Activated naive CD4-positive, alpha-beta T cell treated with anti-CD3 and anti-CD28 coated beads for 36 hours (primary cell): ENCODE measurements at regions not wholly inside any gene's neighbourhood (a gene's known extent, or its start where the extent isn't known, plus 50 kb on each side); places are given as distances from the start of the nearest gene placed in this dataset.
"Not testable (repeated sequence)": the region's sequence is repeated elsewhere in the genome, so short reads cannot be mapped to it uniquely, and the experiment has no call there.

Experiments used
- CTCF ChIA-PET: fragments of 350-600 bp; sonication (Branson Sonifier 250); formaldehyde crosslinking; loops from one replicate; lab custom pipeline; 2021; ENCODE audit warnings: antibody characterized with exemption; lab: Charles Lee
- DNase-seq: peaks from one replicate; pipeline ENCODE4 v3.0.0-alpha.2; 2020
- H3K27ac Mint-ChIP-seq: one replicate; pipeline ENCODE4 v1.8.0; 2021; ENCODE audit warnings: mild to moderate bottlenecking, mixed read lengths
- H3K27me3 Mint-ChIP-seq: one replicate; pipeline ENCODE4 v1.8.0; 2021; ENCODE audit warnings: low read depth, mixed read lengths
- H3K36me3 Mint-ChIP-seq: one replicate; pipeline ENCODE4 v1.8.0; 2021; ENCODE audit warnings: low read depth, mixed read lengths
- H3K4me1 Mint-ChIP-seq: one replicate; pipeline ENCODE4 v1.8.0; 2021; ENCODE audit warnings: low read depth, mixed read lengths
- H3K4me3 Mint-ChIP-seq: one replicate; pipeline ENCODE4 v1.8.0; 2021; ENCODE audit warnings: mild to moderate bottlenecking, moderate library complexity, mixed read lengths
- H3K9me3 Mint-ChIP-seq: one replicate; pipeline ENCODE4 v1.8.0; 2021; ENCODE audit warnings: mixed read lengths
- intact Hi-C: fragments of 100-400 bp; cut with micrococcal nuclease; formaldehyde crosslinking; loops from one replicate; pipeline ENCODE4 v1.15.1; 2023

DNA sequence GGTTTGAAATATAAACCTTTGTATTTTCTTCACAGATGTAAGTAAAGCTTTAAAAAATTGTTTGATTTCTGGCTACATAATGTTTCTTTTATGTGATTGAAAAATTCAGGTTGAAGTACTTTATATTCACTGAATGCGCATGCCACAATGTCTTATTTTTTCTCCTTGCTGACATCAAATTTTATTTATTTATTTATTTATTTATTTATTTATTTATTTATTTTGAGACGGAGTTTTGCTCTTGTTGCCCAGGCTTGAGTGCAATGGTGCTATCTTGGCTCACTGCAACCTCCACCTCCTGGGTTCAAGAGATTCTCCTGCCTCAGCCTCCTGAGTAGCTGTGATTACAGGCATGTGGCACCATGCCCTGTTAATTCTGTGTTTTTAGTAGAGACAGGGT, 2296.5 kb upstream of the PCDH20 start:
- intact Hi-C loops, H3K4me1 Mint-ChIP-seq, DNase-seq, H3K36me3 Mint-ChIP-seq, H3K27ac Mint-ChIP-seq, H3K27me3 Mint-ChIP-seq, H3K9me3 Mint-ChIP-seq, H3K4me3 Mint-ChIP-seq: not testable (repeated sequence)
- CTCF ChIA-PET = interaction anchor here (0.6 kb wide), 1 partner anchor 24 kb away, joined by 3 read pairs; no protein-coding TSS in a partner anchor

DNA sequence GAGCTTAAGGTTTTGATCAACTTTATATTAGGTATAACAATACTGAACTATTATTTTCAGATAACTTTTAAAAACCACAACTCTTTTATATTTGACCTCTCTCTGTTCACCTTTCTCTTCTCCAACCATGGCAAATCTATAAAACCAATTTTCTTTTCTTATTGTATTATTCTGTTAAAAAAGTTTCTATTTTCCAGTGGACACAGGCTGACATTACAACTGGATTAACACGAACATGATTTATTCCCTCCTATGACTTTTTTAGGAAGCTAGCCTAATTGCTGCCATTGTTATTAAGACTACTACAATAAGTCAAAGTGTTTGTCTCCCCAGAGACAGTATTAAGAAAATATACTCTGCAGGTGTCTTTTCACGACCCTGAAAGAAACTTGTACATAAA, 2291.1 kb upstream of the PCDH20 start:
- CTCF ChIA-PET = no interaction called here
- no peaks in the 10 kb centered on the region for H3K27me3 Mint-ChIP-seq
- intact Hi-C loops = no loop called here
- no peak overlapping the region for H3K4me3 Mint-ChIP-seq
- no peak for DNase-seq
- H3K9me3 Mint-ChIP-seq = peaks cover 3% of the 10 kb centered on the region
- H3K27ac Mint-ChIP-seq = no peak overlapping the region
- H3K4me1 Mint-ChIP-seq = no peaks in the 10 kb centered on the region
- H3K36me3 Mint-ChIP-seq = no peaks in the 10 kb centered on the region

DNA sequence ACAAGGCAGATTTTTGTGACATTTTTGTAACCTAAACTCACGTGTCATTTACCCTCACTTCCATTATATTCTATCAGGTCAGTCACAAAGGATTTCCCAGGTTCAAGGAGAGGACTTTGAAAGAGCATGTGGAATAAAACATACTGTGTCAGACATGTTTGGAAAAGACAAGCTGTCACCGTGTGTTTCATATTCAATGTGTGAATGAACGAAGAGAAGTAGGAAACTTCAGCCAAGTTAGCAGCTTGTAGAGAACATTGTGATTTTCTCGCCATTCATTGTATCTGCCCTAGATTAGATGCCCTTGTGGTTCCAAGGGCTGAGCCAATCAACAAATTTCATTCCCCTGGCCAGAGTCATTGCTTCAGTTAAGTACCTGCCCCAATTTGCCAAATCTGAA, 2288.9 kb upstream of the PCDH20 start:
- Mint-ChIP-seq H3K4me1 (no peaks in the 10 kb centered on the region), H3K27me3 (no peaks in the 10 kb centered on the region), H3K27ac (no peak overlapping the region), H3K4me3 (no peak overlapping the region), H3K9me3 (peaks cover 4% of the 10 kb centered on the region), H3K36me3 (no peaks in the 10 kb centered on the region)
- no peak for DNase-seq
- CTCF ChIA-PET = no interaction called here
- intact Hi-C loops = no loop called here

DNA sequence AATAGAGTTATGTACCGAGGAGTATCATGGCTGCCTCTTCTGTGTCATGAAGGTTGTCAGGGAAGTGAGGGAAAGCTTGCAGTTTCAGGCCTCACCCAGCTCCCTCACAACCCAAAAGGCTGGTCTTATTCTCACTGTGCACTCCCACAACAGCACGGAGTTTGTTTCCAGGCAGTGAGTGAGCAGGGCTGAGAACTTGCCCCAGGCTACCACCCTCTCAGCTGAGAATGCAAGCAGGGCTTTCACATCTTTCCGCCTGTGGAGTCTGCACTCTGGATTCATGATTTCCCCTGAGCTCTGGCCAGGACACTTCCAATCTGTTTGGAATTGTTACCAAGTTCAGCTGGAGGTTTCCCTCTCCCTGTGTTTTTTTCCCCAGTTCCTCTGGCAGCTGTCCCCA, 2284.7 kb upstream of the PCDH20 start:
- H3K27me3 Mint-ChIP-seq = no peaks in the 10 kb centered on the region
- no peaks in the 10 kb centered on the region for H3K4me1 Mint-ChIP-seq
- intact Hi-C loops = no loop called here
- peaks cover 5% of the 10 kb centered on the region for H3K9me3 Mint-ChIP-seq
- no peak overlapping the region for H3K27ac Mint-ChIP-seq
- H3K36me3 Mint-ChIP-seq = no peaks in the 10 kb centered on the region
- no peak overlapping the region for H3K4me3 Mint-ChIP-seq
- CTCF ChIA-PET = no interaction called here
- no peak for DNase-seq

DNA sequence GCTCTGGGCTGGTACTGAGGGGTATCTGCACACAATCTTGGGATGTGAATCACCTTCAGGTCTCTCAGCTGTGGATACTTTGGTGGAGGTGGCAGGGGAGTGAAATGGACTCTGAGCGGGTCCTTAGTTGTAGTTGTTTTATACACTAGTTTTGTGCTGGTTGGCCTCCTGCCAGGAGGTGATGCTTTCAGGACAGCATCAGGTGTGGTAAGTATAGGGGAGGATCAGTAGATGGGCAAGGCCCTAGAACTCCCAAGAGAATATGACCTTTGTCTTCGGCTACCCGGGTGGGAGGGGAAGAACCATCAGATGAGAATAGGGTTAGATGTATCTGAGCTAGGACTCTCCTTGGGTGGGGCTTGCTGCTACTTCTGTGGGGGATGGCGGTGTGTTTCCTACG, 2284.3 kb upstream of the PCDH20 start:
- H3K9me3 Mint-ChIP-seq = peaks cover 5% of the 10 kb centered on the region
- intact Hi-C loops = no loop called here
- no peaks in the 10 kb centered on the region for H3K36me3 Mint-ChIP-seq
- no peaks in the 10 kb centered on the region for H3K27me3 Mint-ChIP-seq
- H3K4me3 Mint-ChIP-seq = no peak overlapping the region
- H3K4me1 Mint-ChIP-seq = no peaks in the 10 kb centered on the region
- CTCF ChIA-PET = no interaction called here
- no peak for DNase-seq
- H3K27ac Mint-ChIP-seq = no peak overlapping the region

DNA sequence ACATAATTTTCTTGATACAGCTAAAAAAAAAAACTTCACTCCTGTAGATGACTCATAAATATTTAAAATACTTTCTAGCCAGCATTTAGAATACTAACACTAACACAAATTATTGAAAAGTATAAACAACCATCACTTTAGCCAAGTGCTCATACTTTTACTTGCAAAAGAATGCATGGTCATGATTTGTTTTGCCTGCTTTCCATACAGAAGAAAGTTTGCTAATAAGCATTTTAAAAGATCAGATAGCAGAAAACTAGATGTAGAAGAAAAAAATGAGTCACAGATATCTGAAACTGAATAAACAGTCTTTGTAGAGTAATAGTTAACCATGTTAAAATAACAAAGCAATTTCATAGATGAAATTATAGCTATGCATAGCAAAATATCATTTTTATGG, 2280.4 kb upstream of the PCDH20 start:
- peaks cover 8% of the 10 kb centered on the region for H3K9me3 Mint-ChIP-seq
- H3K27me3 Mint-ChIP-seq = no peaks in the 10 kb centered on the region
- intact Hi-C loops = no loop called here
- no peak overlapping the region for H3K27ac Mint-ChIP-seq
- H3K4me1 Mint-ChIP-seq = no peaks in the 10 kb centered on the region
- DNase-seq = no peak
- CTCF ChIA-PET = no interaction called here
- no peak overlapping the region for H3K4me3 Mint-ChIP-seq
- no peaks in the 10 kb centered on the region for H3K36me3 Mint-ChIP-seq

DNA sequence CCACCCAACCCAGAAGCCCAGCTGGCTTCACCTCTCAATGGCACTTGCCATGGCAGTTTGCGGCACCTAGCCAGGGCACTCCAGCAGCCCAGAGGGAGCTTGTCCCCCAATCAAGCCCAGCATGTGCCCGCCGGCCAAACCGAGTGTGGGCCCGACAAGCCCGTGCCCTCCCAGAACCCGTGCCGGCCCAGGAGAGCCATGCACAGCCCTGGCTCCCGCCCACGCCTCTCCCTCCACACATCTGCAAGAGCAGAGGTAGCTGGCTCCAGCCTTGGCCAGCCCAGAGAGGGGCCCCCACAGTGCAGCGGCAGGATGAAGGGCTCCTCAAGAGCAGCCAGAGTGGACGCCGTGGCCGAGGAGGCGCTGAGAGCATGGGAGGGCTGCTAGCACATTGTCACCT, 2278.0 kb upstream of the PCDH20 start:
- Mint-ChIP-seq H3K4me1 (no peaks in the 10 kb centered on the region), H3K27ac (no peak overlapping the region), H3K27me3 (no peaks in the 10 kb centered on the region), H3K4me3 (no peak overlapping the region), H3K9me3 (peaks cover 5% of the 10 kb centered on the region), H3K36me3 (no peaks in the 10 kb centered on the region)
- intact Hi-C loops = no loop called here
- DNase-seq = no peak
- CTCF ChIA-PET = no interaction called here

DNA sequence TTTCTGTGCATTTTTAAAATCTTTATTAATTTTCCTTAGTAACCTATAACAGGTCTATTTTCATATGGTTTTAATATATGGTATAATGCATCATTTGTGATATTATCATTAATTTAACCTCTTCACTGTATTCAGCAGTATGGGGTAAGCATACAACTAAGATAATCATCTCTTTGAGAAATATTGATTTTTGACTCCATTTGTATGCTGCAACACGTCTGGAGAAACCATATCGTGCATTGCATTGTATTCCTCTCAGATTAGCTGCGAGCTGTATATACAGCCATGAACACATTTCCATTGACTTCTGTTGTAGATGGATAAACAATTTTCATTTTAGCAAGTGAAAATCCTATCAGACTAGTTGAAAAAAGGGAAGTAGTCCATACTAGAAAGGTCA, 2275.8 kb upstream of the PCDH20 start:
- H3K27me3 Mint-ChIP-seq = no peaks in the 10 kb centered on the region

DNA sequence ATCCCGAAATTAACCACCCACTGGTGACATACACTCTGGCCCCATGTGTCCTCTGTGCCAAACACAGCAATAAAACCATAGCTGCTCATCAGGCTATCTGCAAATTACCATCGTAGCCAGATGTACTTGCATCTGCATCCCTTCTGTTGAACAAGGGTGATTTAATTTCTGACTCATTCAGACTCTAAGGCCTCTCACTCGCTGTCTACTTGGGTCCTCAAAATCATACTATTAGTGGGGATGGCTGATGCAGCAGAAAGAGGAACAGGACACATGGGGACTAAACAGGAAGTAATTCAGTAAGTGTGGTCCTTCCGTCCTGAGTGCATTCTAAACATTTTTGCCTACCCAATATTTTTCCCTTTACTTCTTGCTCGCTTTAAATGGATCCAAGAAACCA, 2275.0 kb upstream of the PCDH20 start:
- no peaks in the 10 kb centered on the region for H3K4me1 Mint-ChIP-seq
- intact Hi-C loops = no loop called here
- H3K4me3 Mint-ChIP-seq = no peak overlapping the region
- no peak for DNase-seq
- H3K27ac Mint-ChIP-seq = no peak overlapping the region
- no peaks in the 10 kb centered on the region for H3K36me3 Mint-ChIP-seq
- no peaks in the 10 kb centered on the region for H3K27me3 Mint-ChIP-seq
- peaks cover 5% of the 10 kb centered on the region for H3K9me3 Mint-ChIP-seq
- CTCF ChIA-PET = no interaction called here

More for the DNA sequence above, 2275.8 kb upstream of the PCDH20 start:
- Mint-ChIP-seq H3K4me3 (no peak overlapping the region), H3K4me1 (no peaks in the 10 kb centered on the region), H3K27ac (no peak overlapping the region), H3K9me3 (peaks cover 5% of the 10 kb centered on the region), H3K36me3 (no peaks in the 10 kb centered on the region)
- no peak for DNase-seq
- intact Hi-C loops = no loop called here
- CTCF ChIA-PET = no interaction called here

DNA sequence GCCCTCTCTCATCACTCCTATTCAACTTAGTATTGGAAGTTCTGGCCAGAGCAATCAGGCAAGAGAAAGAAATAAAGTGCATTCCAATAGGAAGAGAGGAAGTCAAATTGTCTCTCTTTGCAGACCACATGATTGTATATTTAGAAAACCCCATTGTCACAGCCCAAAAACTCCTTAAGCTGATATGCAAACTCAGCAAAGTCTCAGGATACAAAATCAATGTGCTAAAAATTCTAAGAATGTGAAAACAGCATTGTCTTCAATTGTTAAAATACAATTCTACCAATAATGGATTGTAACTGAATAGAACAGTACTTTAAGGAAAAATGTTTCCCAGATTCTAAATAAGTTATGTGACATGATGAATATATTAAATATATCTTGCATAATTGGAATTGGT, 2269.2 kb upstream of the PCDH20 start:
- Mint-ChIP-seq H3K27me3 (no peaks in the 10 kb centered on the region), H3K36me3 (no peaks in the 10 kb centered on the region), H3K9me3 (peaks cover 8% of the 10 kb centered on the region), H3K27ac (no peak overlapping the region), H3K4me1 (no peaks in the 10 kb centered on the region), H3K4me3 (no peak overlapping the region)
- no peak for DNase-seq
- CTCF ChIA-PET = no interaction called here
- intact Hi-C loops = no loop called here

DNA sequence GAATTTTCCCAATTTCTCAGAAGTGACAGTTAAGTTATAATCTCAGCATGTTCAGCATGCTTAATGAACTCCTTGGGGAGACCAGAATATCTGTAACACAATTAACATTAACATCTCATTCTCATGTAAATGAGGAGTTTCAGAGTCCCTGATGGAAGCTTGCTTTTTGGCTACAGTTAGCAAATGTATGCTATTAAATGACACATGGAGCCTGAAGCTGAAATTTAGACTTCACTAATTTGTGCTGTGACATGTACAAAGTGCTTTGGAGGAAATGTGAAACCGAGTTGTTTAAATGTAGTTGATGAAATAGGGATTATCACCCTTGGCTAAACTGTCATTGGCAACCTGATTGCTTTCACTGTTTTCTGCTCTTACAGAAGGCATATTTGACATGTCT, 2265.1 kb upstream of the PCDH20 start:
- no peaks in the 10 kb centered on the region for H3K27me3 Mint-ChIP-seq
- no peaks in the 10 kb centered on the region for H3K36me3 Mint-ChIP-seq
- CTCF ChIA-PET = interaction anchor here (0.6 kb wide), 1 partner anchor 1033 kb away, joined by 6 read pairs; no protein-coding TSS in a partner anchor

DNA sequence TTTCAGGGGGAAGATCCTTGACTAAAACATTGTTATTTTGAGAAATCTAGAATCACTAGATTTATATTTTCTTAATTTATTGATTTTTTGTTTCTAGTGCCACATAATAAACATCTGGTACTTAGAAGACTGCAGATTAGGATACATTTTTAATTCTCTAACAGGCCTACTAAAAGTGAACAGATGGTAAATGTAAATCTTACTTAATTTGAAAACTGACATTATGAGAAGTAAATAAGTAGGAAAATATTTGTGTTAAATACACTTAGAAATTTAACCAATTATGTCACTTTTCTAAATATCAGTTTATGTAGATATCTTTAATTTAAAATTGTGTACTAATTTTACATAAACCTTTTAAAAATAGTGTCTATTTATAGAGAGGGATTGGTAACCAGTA, 2255.6 kb upstream of the PCDH20 start:
- intact Hi-C loops = no loop called here
- CTCF ChIA-PET = no interaction called here
- H3K9me3 Mint-ChIP-seq = peaks cover 3% of the 10 kb centered on the region
- H3K4me1 Mint-ChIP-seq = no peaks in the 10 kb centered on the region
- H3K27ac Mint-ChIP-seq = no peak overlapping the region
- no peaks in the 10 kb centered on the region for H3K36me3 Mint-ChIP-seq
- DNase-seq = no peak
- no peaks in the 10 kb centered on the region for H3K27me3 Mint-ChIP-seq
- H3K4me3 Mint-ChIP-seq = no peak overlapping the region

More for the DNA sequence above, 2265.1 kb upstream of the PCDH20 start:
- intact Hi-C loops = no loop called here
- H3K27ac Mint-ChIP-seq = no peak overlapping the region
- H3K4me1 Mint-ChIP-seq = no peaks in the 10 kb centered on the region
- peaks cover 11% of the 10 kb centered on the region for H3K9me3 Mint-ChIP-seq
- no peak for DNase-seq
- no peak overlapping the region for H3K4me3 Mint-ChIP-seq

DNA sequence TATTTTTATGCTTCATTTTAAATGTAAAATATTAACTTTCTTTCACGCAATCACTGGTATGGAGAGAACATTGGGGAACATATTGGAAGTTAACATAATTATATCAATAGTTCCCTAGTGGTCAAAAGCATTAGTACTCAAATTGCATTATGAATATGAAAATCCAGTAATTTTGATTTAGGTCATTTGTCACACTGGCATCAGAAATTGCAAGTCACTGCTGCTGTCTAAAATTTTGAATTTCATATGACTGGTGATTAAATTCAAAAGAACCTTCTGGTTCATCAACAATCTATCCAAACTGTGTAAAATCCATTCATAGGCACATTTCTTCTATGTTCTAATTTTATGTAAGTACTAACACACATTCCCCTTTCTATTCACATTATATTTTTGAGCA, 2235.7 kb upstream of the PCDH20 start:
- no peak for DNase-seq
- H3K9me3 Mint-ChIP-seq = peaks cover 15% of the 10 kb centered on the region
- H3K27ac Mint-ChIP-seq = no peak overlapping the region
- intact Hi-C loops = no loop called here
- no peaks in the 10 kb centered on the region for H3K36me3 Mint-ChIP-seq
- CTCF ChIA-PET = no interaction called here
- no peaks in the 10 kb centered on the region for H3K27me3 Mint-ChIP-seq
- no peak overlapping the region for H3K4me3 Mint-ChIP-seq
- H3K4me1 Mint-ChIP-seq = no peaks in the 10 kb centered on the region

DNA sequence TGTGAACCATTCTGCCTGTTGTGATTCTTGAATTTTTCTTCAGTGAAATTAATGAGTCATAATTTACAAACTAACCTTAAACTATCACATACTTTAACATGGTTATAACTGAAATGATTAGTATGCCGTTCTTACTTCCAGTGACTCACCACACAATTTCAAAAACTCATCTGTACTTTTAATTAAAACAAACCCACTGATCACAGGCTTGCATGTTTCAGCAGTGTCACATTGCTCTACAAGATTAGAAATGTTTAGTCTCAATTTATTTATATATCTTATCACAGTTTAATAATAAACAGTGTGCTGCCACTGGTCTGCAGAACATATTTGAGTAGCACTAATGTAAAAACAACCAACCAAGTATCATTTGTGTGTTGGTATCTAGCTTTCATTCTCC, 2227.9 kb upstream of the PCDH20 start:
- CTCF ChIA-PET = no interaction called here
- no peaks in the 10 kb centered on the region for H3K9me3 Mint-ChIP-seq
- intact Hi-C loops = no loop called here
- no peaks in the 10 kb centered on the region for H3K4me1 Mint-ChIP-seq
- no peak overlapping the region for H3K4me3 Mint-ChIP-seq
- H3K36me3 Mint-ChIP-seq = no peaks in the 10 kb centered on the region
- no peak overlapping the region for H3K27ac Mint-ChIP-seq
- no peak for DNase-seq
- H3K27me3 Mint-ChIP-seq = no peaks in the 10 kb centered on the region
